ENCODE measurements at regions not wholly inside any gene's neighbourhood (a gene's known extent, or its start where the extent isn't known, plus 50 kb on each side); places are given as distances from the start of the nearest gene placed in this dataset.

DNA sequence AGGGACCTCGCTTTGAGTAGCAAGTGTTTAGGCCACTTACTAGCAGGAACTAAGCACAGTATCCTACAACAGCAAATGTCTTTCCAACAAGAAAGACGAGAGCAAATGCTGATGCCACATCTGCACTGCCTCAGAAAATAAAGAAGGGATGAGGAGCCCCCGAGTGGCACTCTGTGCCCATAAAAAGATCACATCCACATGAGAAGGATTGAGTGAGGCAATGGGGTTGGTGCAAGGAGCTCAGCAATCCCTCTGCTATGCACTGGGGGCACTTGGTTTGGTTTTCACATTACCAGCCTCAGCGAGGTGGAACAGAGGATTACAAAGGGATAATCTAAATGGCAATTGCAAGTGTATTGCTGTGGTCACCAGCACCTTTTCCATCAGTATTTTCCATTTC, 252.8 kb upstream of the SLC7A11 start:
- no peaks in the 10 kb centered on the region for H3K9me3 ChIP-seq (ENCODE audit: control insufficient read depth, insufficient read depth, low read length)
- WGBS (ENCODE audit: insufficient coverage), result 83% methylated on average over 1 of the region's 4 CpGs
- no peaks in the 10 kb centered on the region for H3K4me1 ChIP-seq (ENCODE audit: control insufficient read depth, insufficient read depth, low read length)
- no peak overlapping the region for H3K4me3 ChIP-seq (ENCODE audit: low read depth, low read length)
- no peak overlapping the region for H3K27ac ChIP-seq (ENCODE audit: low read depth, low read length)
- no peaks in the 10 kb centered on the region for H3K36me3 ChIP-seq (ENCODE audit: control insufficient read depth, insufficient read depth, low read length)
- peak in 1 of 6 donors; percentile 63 for DNase-seq (ENCODE audit: low read depth in 4 of 6, low spot score in 6 of 6)
- H3K27me3 ChIP-seq (ENCODE audit: control insufficient read depth, insufficient read depth, low read length), result no peaks in the 10 kb centered on the region

DNA sequence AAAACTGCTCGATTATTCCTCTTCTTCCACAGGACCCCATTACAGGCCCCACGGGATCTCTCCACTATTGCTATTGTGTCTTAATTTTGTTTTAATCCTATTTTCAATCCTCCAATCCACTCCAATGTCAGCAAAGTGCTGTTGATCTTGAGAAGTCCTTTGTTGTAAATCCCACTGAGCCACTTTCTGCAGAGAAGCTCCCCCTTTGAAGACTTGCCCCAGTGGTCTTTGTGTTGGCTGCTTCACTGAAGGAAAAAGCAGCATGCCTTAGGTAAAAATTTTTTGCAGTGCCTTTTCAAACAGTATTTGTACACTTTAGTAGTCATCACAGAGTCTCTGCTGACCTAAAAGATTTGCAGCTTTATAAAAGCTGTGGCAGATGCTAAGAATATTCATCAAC, 252.0 kb upstream of the SLC7A11 start:
- peak in 1 of 6 donors; percentile 70 for DNase-seq (ENCODE audit: low read depth in 4 of 6, low spot score in 6 of 6)
- no peak overlapping the region for H3K4me3 ChIP-seq (ENCODE audit: low read depth, low read length)
- no peaks in the 10 kb centered on the region for H3K27me3 ChIP-seq (ENCODE audit: control insufficient read depth, insufficient read depth, low read length)
- no CpG with 5 or more reads among the region's 2 CpGs for WGBS (ENCODE audit: insufficient coverage)
- H3K36me3 ChIP-seq (ENCODE audit: control insufficient read depth, insufficient read depth, low read length), result no peaks in the 10 kb centered on the region
- H3K9me3 ChIP-seq (ENCODE audit: control insufficient read depth, insufficient read depth, low read length), result no peaks in the 10 kb centered on the region
- no peak overlapping the region for H3K27ac ChIP-seq (ENCODE audit: low read depth, low read length)
- no peaks in the 10 kb centered on the region for H3K4me1 ChIP-seq (ENCODE audit: control insufficient read depth, insufficient read depth, low read length)

DNA sequence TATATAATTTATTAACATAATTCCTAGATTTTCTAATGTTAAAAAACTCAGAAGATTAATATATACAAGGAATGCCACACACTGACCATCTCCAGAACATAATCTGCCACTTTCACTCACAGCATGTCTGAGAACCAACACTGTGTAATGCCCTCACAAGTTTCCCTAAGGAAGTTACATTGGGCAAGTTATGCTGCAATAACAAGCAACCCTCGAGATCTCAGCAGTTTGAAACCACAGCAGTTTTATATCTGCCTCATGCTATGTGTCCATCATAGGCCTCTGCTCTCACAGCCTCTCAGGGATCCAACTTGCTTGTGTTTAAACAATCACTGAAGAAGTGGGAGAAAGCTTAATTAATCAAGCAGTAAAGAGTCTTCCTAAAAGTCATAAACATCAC, 250.0 kb upstream of the SLC7A11 start:
- H3K9me3 ChIP-seq (ENCODE audit: control insufficient read depth, insufficient read depth, low read length), result no peaks in the 10 kb centered on the region
- WGBS (ENCODE audit: insufficient coverage), result 67% methylated on average over 1 of the region's 1 CpG
- no peak overlapping the region for H3K4me3 ChIP-seq (ENCODE audit: low read depth, low read length)
- no peaks in the 10 kb centered on the region for H3K27me3 ChIP-seq (ENCODE audit: control insufficient read depth, insufficient read depth, low read length)
- H3K27ac ChIP-seq (ENCODE audit: low read depth, low read length), result no peak overlapping the region
- no peaks in the 10 kb centered on the region for H3K36me3 ChIP-seq (ENCODE audit: control insufficient read depth, insufficient read depth, low read length)
- DNase-seq (ENCODE audit: low read depth in 4 of 6, low spot score in 6 of 6), result no peak
- no peaks in the 10 kb centered on the region for H3K4me1 ChIP-seq (ENCODE audit: control insufficient read depth, insufficient read depth, low read length)

- no peaks in the 10 kb centered on the region for H3K36me3 ChIP-seq (ENCODE audit: control insufficient read depth, insufficient read depth, low read length)
- no peaks in the 10 kb centered on the region for H3K27me3 ChIP-seq (ENCODE audit: control insufficient read depth, insufficient read depth, low read length)
- no peak for DNase-seq (ENCODE audit: low read depth in 4 of 6, low spot score in 6 of 6)
- H3K4me3 ChIP-seq (ENCODE audit: low read depth, low read length), result no peak overlapping the region
- H3K27ac ChIP-seq (ENCODE audit: low read depth, low read length), result no peak overlapping the region
- H3K9me3 ChIP-seq (ENCODE audit: control insufficient read depth, insufficient read depth, low read length), result no peaks in the 10 kb centered on the region
- WGBS (ENCODE audit: insufficient coverage), result 72% methylated on average over 2 of the region's 4 CpGs
- H3K4me1 ChIP-seq (ENCODE audit: control insufficient read depth, insufficient read depth, low read length), result no peaks in the 10 kb centered on the region
Observed at GRCh38 chr4:138488533-138488932, 246.4 kb upstream of the SLC7A11 start.

DNA sequence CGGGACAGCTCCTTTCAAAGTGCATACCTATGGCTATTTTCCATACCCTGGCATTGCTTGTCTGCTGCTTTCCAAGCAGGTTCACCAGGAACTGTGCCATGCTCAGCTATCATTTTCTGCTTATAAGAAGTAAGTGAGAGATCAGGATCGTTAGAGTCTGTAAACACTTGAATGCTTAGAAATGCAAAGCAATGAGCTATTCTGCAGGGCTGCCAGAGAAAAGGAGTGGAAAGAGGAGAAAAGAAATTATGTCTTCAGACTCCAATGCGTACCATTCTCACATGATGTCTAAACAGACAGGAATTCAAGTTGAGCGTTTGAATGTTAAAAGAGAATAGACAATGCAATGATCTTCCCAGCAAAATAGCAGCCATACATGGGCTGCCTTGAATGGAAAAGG, 245.5 kb upstream of the SLC7A11 start:
- no peaks in the 10 kb centered on the region for H3K4me1 ChIP-seq (ENCODE audit: control insufficient read depth, insufficient read depth, low read length)
- no peak overlapping the region for H3K27ac ChIP-seq (ENCODE audit: low read depth, low read length)
- H3K27me3 ChIP-seq (ENCODE audit: control insufficient read depth, insufficient read depth, low read length), result no peaks in the 10 kb centered on the region
- peak in 2 of 6 donors; percentile 44 to 46 for DNase-seq (ENCODE audit: low read depth in 4 of 6, low spot score in 6 of 6)
- WGBS (ENCODE audit: insufficient coverage), result 23% methylated on average over 2 of the region's 4 CpGs
- no peak overlapping the region for H3K4me3 ChIP-seq (ENCODE audit: low read depth, low read length)
- H3K36me3 ChIP-seq (ENCODE audit: control insufficient read depth, insufficient read depth, low read length), result no peaks in the 10 kb centered on the region
- H3K9me3 ChIP-seq (ENCODE audit: control insufficient read depth, insufficient read depth, low read length), result no peaks in the 10 kb centered on the region

DNA sequence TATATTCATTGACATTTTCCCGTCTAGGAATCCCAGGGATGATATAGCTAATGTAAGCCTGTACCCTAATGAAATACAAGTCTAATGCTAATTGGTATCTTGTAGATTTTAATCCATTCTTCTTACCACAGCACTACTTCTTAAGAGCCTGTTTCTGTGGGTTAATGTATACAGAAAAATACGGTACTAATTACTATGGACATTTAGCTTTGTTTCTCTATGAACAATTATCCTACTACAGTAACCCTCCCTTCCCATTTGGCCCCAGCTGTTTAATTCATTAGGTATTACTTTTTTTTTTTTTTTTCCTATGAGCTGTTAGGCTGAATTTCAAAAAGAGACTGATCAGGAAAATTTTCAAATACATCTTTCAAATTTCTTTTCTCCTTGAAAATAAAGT, 245.1 kb upstream of the SLC7A11 start:
- no peaks in the 10 kb centered on the region for H3K4me1 ChIP-seq (ENCODE audit: control insufficient read depth, insufficient read depth, low read length)
- H3K4me3 ChIP-seq (ENCODE audit: low read depth, low read length), result no peak overlapping the region
- no peak overlapping the region for H3K27ac ChIP-seq (ENCODE audit: low read depth, low read length)
- WGBS (ENCODE audit: insufficient coverage), result no CpG with 5 or more reads among the region's 2 CpGs
- no peaks in the 10 kb centered on the region for H3K36me3 ChIP-seq (ENCODE audit: control insufficient read depth, insufficient read depth, low read length)
- no peaks in the 10 kb centered on the region for H3K9me3 ChIP-seq (ENCODE audit: control insufficient read depth, insufficient read depth, low read length)
- peak in 1 of 6 donors; percentile 27 for DNase-seq (ENCODE audit: low read depth in 4 of 6, low spot score in 6 of 6)
- H3K27me3 ChIP-seq (ENCODE audit: control insufficient read depth, insufficient read depth, low read length), result no peaks in the 10 kb centered on the region

GRCh38 chr4:138485498-138485897, 243.3 kb upstream of the SLC7A11 start:
- no peak overlapping the region for H3K4me3 ChIP-seq (ENCODE audit: low read depth, low read length)
- no peak overlapping the region for H3K27ac ChIP-seq (ENCODE audit: low read depth, low read length)
- WGBS (ENCODE audit: insufficient coverage), result 100% methylated on average over 1 of the region's 3 CpGs
- H3K27me3 ChIP-seq (ENCODE audit: control insufficient read depth, insufficient read depth, low read length), result no peaks in the 10 kb centered on the region
- no peak for DNase-seq (ENCODE audit: low read depth in 4 of 6, low spot score in 6 of 6)
- H3K36me3 ChIP-seq (ENCODE audit: control insufficient read depth, insufficient read depth, low read length), result no peaks in the 10 kb centered on the region
- H3K4me1 ChIP-seq (ENCODE audit: control insufficient read depth, insufficient read depth, low read length), result no peaks in the 10 kb centered on the region
- H3K9me3 ChIP-seq (ENCODE audit: control insufficient read depth, insufficient read depth, low read length), result no peaks in the 10 kb centered on the region

DNA sequence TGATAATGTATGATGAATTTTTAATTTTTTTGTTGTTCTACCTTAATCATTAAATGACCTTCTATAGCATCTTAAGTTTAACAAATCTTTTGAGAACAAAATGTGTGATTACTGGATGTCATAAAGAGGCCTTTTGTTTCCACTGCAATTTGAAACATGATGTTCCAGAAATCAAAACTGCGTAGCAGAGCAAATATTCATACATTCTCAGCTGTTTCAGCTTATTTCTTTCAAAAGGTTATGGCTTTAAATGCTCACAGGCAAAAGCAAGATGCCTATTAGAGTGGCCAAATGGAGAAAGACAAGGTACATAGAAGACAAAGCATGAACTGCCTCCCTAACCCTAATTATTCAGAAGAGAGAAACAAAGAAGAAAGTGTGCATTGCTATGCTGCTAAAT, 233.0 kb upstream of the SLC7A11 start:
- Histone ChIP-seq H3K4me3 (ENCODE audit: low read depth, low read length) (no peak overlapping the region), H3K4me1 (ENCODE audit: control insufficient read depth, insufficient read depth, low read length) (no peaks in the 10 kb centered on the region), H3K9me3 (ENCODE audit: control insufficient read depth, insufficient read depth, low read length) (no peaks in the 10 kb centered on the region), H3K27ac (ENCODE audit: low read depth, low read length) (no peak overlapping the region), H3K36me3 (ENCODE audit: control insufficient read depth, insufficient read depth, low read length) (no peaks in the 10 kb centered on the region), H3K27me3 (ENCODE audit: control insufficient read depth, insufficient read depth, low read length) (no peaks in the 10 kb centered on the region)
- DNase-seq (ENCODE audit: low read depth in 4 of 6, low spot score in 6 of 6), result no peak
- WGBS (ENCODE audit: insufficient coverage), result no CpG with 5 or more reads among the region's 1 CpG

- no peaks in the 10 kb centered on the region for H3K9me3 ChIP-seq (ENCODE audit: control insufficient read depth, insufficient read depth, low read length)
- H3K4me3 ChIP-seq (ENCODE audit: low read depth, low read length), result no peak overlapping the region
- no peaks in the 10 kb centered on the region for H3K27me3 ChIP-seq (ENCODE audit: control insufficient read depth, insufficient read depth, low read length)
- no peak overlapping the region for H3K27ac ChIP-seq (ENCODE audit: low read depth, low read length)
- no peaks in the 10 kb centered on the region for H3K4me1 ChIP-seq (ENCODE audit: control insufficient read depth, insufficient read depth, low read length)
- no CpG with 5 or more reads among the region's 4 CpGs for WGBS (ENCODE audit: insufficient coverage)
- DNase-seq (ENCODE audit: low read depth in 4 of 6, low spot score in 6 of 6), result no peak
- H3K36me3 ChIP-seq (ENCODE audit: control insufficient read depth, insufficient read depth, low read length), result no peaks in the 10 kb centered on the region
Observed at GRCh38 chr4:138473339-138473738, 231.2 kb upstream of the SLC7A11 start.

- H3K4me1 ChIP-seq (ENCODE audit: control insufficient read depth, insufficient read depth, low read length), result no peaks in the 10 kb centered on the region
- H3K9me3 ChIP-seq (ENCODE audit: control insufficient read depth, insufficient read depth, low read length), result peaks cover 3% of the 10 kb centered on the region
- H3K36me3 ChIP-seq (ENCODE audit: control insufficient read depth, insufficient read depth, low read length), result no peaks in the 10 kb centered on the region
- no peak overlapping the region for H3K4me3 ChIP-seq (ENCODE audit: low read depth, low read length)
- H3K27ac ChIP-seq (ENCODE audit: low read depth, low read length), result no peak overlapping the region
- no peaks in the 10 kb centered on the region for H3K27me3 ChIP-seq (ENCODE audit: control insufficient read depth, insufficient read depth, low read length)
- no peak for DNase-seq (ENCODE audit: low read depth in 4 of 6, low spot score in 6 of 6)
- WGBS (ENCODE audit: insufficient coverage), result 100% methylated on average over 1 of the region's 6 CpGs
Observed at GRCh38 chr4:138460477-138461414, 218.6 kb upstream of the SLC7A11 start.
